Liver (tissue), 3 donors: ENCODE measurements at regions not wholly inside any gene's neighbourhood (a gene's known extent, or its start where the extent isn't known, plus 50 kb on each side); places are given as distances from the start of the nearest gene placed in this dataset.

Experiments
- CTCF ChIP-seq: fragments of 150-350 bp; IDR thresholded peaks from 2 replicates; pipeline ENCODE4 v1.5.1; 2017; ENCODE audit warnings: improper control_type of control experiment, low read depth, low read length; ENCODE audit not compliant: missing input control
- FOXA1 ChIP-seq: IDR thresholded peaks from 2 replicates; pipeline ENCODE4 v1.6.1; 2016; ENCODE audit warnings: antibody characterized with exemption
- FOXA2 ChIP-seq: IDR thresholded peaks from 2 replicates; pipeline ENCODE4 v1.6.1; 2016; ENCODE audit warnings: antibody characterized with exemption
- JUND ChIP-seq, 2 donors: IDR thresholded peaks; 2 replicates each; pipeline ENCODE4 v1.6.1; 2016; ENCODE audit warnings: antibody characterized with exemption in 2 of 2
- MAX ChIP-seq: IDR thresholded peaks from 2 replicates; pipeline ENCODE4 v1.6.1; 2016; ENCODE audit warnings: antibody characterized with exemption
- NR2F2 ChIP-seq: IDR thresholded peaks from 2 replicates; pipeline ENCODE4 v1.6.1; 2016; ENCODE audit warnings: antibody characterized with exemption
- RAD21 ChIP-seq, 2 donors: IDR thresholded peaks; 2 replicates each; pipeline ENCODE4 v1.6.1; 2016; ENCODE audit warnings: antibody characterized with exemption in 2 of 2, mild to moderate bottlenecking in 2 of 2
- REST ChIP-seq: IDR thresholded peaks from 2 replicates; pipeline ENCODE4 v1.6.1; 2016; ENCODE audit warnings: antibody characterized with exemption, mild to moderate bottlenecking
- SP1 ChIP-seq: IDR thresholded peaks from 2 replicates; pipeline ENCODE4 v1.6.1; 2018; ENCODE audit warnings: antibody characterized with exemption, mild to moderate bottlenecking
- TAF1 ChIP-seq: conservative IDR thresholded peaks from 2 replicates; pipeline ENCODE4 v1.6.1; 2016; ENCODE audit warnings: antibody characterized with exemption, mild to moderate bottlenecking
- YY1 ChIP-seq: IDR thresholded peaks from 2 replicates; pipeline ENCODE4 v1.6.1; 2016; ENCODE audit warnings: antibody characterized with exemption, mild to moderate bottlenecking
- ZBTB33 ChIP-seq: IDR thresholded peaks from 2 replicates; pipeline ENCODE4 v1.6.1; 2016; ENCODE audit warnings: antibody characterized with exemption
- donor health status: healthy.
- donor health status: healthy.

DNA sequence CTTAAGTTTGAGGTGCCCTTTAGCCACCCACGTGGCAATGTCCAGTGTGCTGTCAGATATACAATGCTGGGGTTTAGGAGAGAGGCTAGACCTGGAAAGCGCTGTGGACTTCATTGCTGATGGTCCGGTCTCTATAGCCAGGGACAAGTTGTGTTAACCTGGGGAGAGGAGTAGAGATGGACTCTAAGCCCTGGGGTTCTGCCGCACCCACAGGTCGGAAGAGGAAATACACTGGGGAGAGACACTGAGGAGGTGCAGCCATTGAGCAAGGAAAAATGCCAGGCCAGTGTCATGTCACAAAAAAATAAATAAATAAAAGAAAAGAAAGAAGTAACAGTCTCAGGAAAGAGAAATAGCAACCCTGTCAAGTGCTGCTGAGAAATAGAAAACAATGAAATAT lies 106.9 kb upstream of the CBLN2 start:
- no peak for TF ChIP-seq YY1
- no peak for TF ChIP-seq CTCF
- no peak for TF ChIP-seq JUND (IDR thresholded peaks at IDR 0.05)
- TF ChIP-seq ZBTB33 = no peak
- no peak for TF ChIP-seq RAD21 (IDR thresholded peaks at IDR 0.05)
- TF ChIP-seq SP1 = no peak
- no peak for TF ChIP-seq MAX
- no peak for TF ChIP-seq FOXA1
- no peak for TF ChIP-seq TAF1
- no peak for TF ChIP-seq REST
- no peak for TF ChIP-seq NR2F2
- TF ChIP-seq FOXA2 = no peak
